GM19035 (cell line): ENCODE measurements at regions not wholly inside any gene's neighbourhood (a gene's known extent, or its start where the extent isn't known, plus 50 kb on each side); places are given as distances from the start of the nearest gene placed in this dataset.

Experiments used
- ATAC-seq: cut with Tn5 transposase; IDR thresholded peaks from one replicate; pipeline ENCODE4 v1.9.1; 2021; ENCODE audit not compliant: unreplicated experiment

GRCh38 chr9:109910671-109911518, 130.9 kb downstream of the PALM2AKAP2 start:
- no peak for ATAC-seq

GRCh38 chr9:109912082-109912582, 132.1 kb downstream of the PALM2AKAP2 start:
- no peak for ATAC-seq

- ATAC-seq, result no peak
Measured at GRCh38 chr9:109912726-109913460, 132.9 kb downstream of the PALM2AKAP2 start.

GRCh38 chr9:109913461-109913810, 133.4 kb downstream of the PALM2AKAP2 start:
- ATAC-seq, result no peak

GRCh38 chr9:109914280-109915027, 134.5 kb downstream of the PALM2AKAP2 start:
- ATAC-seq, result peak; percentile 38

- ATAC-seq, result no peak
Measured at GRCh38 chr9:109916316-109916715, 136.3 kb downstream of the PALM2AKAP2 start.

GRCh38 chr9:109918339-109919163, 138.6 kb downstream of the PALM2AKAP2 start:
- ATAC-seq, result peak; percentile 66

- ATAC-seq, result no peak
Measured at GRCh38 chr9:109919736-109920408, 139.9 kb downstream of the PALM2AKAP2 start.

- no peak for ATAC-seq
Measured at GRCh38 chr9:109922617-109923470, 142.8 kb downstream of the PALM2AKAP2 start.

- ATAC-seq, result no peak
Measured at GRCh38 chr9:109923471-109923760, 143.4 kb downstream of the PALM2AKAP2 start.

- ATAC-seq, result no peak
Measured at GRCh38 chr9:109923806-109924205, 143.8 kb downstream of the PALM2AKAP2 start.

GRCh38 chr9:109925799-109926198, 145.8 kb downstream of the PALM2AKAP2 start:
- ATAC-seq, result no peak

GRCh38 chr9:109926421-109926869, 146.4 kb downstream of the PALM2AKAP2 start:
- ATAC-seq, result no peak

- ATAC-seq, result no peak
Measured at GRCh38 chr9:109931623-109932022, 151.6 kb downstream of the PALM2AKAP2 start.

- ATAC-seq, result no peak
Measured at GRCh38 chr9:109934136-109934856, 154.3 kb downstream of the PALM2AKAP2 start.

- ATAC-seq, result no peak
Measured at GRCh38 chr9:109934857-109935215, 154.8 kb downstream of the PALM2AKAP2 start.

GRCh38 chr9:109935406-109936087, 155.5 kb downstream of the PALM2AKAP2 start:
- no peak for ATAC-seq

GRCh38 chr9:109937861-109938453, 158.0 kb downstream of the PALM2AKAP2 start:
- ATAC-seq, result no peak
